WTC11 (cell line): ENCODE measurements at regions not wholly inside any gene's neighbourhood (a gene's known extent, or its start where the extent isn't known, plus 50 kb on each side); places are given as distances from the start of the nearest gene placed in this dataset.

Experiments used
- JUN ChIP-seq: sonication (generic); formaldehyde crosslinking; IDR thresholded peaks from 2 replicates; pipeline ENCODE4 v1.8.0; 2023; ENCODE audit warnings: mild to moderate bottlenecking, missing genetic modification reagents
- TEAD4 ChIP-seq: sonication (generic); formaldehyde crosslinking; IDR thresholded peaks from 2 replicates; pipeline ENCODE4 v1.8.0; 2022; ENCODE audit warnings: mild to moderate bottlenecking, missing genetic modification reagents
- TF ChIP-seq, protein P1 (sequence below): fragments of 200-600 bp; IDR thresholded peaks from 2 replicates; pipeline ENCODE4 v1.8.0; 2022; ENCODE audit warnings: antibody characterized with exemption
- TF ChIP-seq, protein P2 (sequence below): fragments of 250-450 bp; sonication (Bioruptor Pico); IDR thresholded peaks from 2 replicates; pipeline ENCODE4 v1.9.0; 2021; ENCODE audit warnings: mild to moderate bottlenecking
- TF ChIP-seq, protein P3 (sequence below): sonication (generic); formaldehyde crosslinking; IDR thresholded peaks from 2 replicates; pipeline ENCODE4 v1.8.0; 2022; ENCODE audit warnings: mild to moderate bottlenecking, missing genetic modification reagents
- TF ChIP-seq, protein P4 (sequence below): sonication (generic); formaldehyde crosslinking; IDR thresholded peaks from 2 replicates; pipeline ENCODE4 v1.8.0; 2022; ENCODE audit warnings: mild to moderate bottlenecking, missing genetic modification reagents

DNA sequence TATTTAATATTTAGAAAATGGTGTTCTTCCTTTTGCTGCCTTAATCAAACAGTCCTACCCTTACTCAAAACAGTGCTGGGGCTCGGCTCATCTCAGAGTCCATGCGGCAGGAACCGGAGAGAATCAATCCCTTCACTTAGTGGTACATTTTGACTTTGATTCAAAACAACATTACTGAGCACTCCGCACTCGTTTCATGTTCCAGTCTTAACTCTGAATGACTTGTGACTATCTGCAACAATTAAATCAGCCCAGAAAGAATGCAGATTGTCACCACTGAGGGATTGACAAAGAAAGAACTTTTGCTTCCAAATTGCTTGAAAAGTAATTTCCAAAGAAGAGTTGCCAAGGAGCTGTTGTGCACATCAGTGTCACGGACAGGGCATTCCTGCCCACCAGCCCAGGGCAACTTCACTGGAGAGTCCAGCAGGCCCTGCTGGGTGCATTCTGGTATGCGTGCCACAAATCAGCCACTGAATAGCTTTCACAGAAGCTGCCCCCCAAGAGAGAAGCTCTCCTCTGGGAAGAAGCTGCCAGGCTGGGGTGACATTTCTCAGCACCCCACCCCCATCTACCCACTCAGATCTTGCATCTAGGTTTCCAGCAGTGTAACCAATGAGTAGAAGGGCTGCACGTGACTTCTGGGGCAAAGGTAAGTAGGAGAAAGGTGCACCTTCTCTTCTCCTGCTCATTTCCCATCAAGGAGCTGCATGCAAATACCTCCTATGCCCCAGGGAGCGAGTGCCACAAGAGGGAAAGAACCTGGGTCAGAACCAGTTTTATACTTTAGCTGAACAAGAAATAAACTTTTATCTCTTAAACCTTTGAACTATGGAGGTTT, 84.6 kb upstream of the ATP8B1 start:
- TF ChIP-seq, protein P1, sequence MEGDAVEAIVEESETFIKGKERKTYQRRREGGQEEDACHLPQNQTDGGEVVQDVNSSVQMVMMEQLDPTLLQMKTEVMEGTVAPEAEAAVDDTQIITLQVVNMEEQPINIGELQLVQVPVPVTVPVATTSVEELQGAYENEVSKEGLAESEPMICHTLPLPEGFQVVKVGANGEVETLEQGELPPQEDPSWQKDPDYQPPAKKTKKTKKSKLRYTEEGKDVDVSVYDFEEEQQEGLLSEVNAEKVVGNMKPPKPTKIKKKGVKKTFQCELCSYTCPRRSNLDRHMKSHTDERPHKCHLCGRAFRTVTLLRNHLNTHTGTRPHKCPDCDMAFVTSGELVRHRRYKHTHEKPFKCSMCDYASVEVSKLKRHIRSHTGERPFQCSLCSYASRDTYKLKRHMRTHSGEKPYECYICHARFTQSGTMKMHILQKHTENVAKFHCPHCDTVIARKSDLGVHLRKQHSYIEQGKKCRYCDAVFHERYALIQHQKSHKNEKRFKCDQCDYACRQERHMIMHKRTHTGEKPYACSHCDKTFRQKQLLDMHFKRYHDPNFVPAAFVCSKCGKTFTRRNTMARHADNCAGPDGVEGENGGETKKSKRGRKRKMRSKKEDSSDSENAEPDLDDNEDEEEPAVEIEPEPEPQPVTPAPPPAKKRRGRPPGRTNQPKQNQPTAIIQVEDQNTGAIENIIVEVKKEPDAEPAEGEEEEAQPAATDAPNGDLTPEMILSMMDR = no peak
- TF ChIP-seq JUN (CRISPR knock-in tag) = no peak
- TF ChIP-seq, protein P2, sequence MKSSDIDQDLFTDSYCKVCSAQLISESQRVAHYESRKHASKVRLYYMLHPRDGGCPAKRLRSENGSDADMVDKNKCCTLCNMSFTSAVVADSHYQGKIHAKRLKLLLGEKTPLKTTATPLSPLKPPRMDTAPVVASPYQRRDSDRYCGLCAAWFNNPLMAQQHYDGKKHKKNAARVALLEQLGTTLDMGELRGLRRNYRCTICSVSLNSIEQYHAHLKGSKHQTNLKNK = no peak
- TF ChIP-seq, protein P3, sequence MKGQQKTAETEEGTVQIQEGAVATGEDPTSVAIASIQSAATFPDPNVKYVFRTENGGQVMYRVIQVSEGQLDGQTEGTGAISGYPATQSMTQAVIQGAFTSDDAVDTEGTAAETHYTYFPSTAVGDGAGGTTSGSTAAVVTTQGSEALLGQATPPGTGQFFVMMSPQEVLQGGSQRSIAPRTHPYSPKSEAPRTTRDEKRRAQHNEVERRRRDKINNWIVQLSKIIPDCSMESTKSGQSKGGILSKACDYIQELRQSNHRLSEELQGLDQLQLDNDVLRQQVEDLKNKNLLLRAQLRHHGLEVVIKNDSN (CRISPR knock-in tag) = no peak
- TF ChIP-seq TEAD4 (CRISPR knock-in tag) = no peak
- TF ChIP-seq, protein P4, sequence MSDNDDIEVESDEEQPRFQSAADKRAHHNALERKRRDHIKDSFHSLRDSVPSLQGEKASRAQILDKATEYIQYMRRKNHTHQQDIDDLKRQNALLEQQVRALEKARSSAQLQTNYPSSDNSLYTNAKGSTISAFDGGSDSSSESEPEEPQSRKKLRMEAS = no peak
